DMS79 (cell line): ENCODE measurements at regions not wholly inside any gene's neighbourhood (a gene's known extent, or its start where the extent isn't known, plus 50 kb on each side); places are given as distances from the start of the nearest gene placed in this dataset.

Experiments
- DNase-seq: peaks from one replicate; lab custom pipeline; 2025; lab: John Stamatoyannopoulos, UW

GRCh38 chr4:144463896-144464295 is 182.1 kb upstream of the HHIP start:
- DNase-seq = no peak

- no peak for DNase-seq
Observed at GRCh38 chr4:144465546-144465945, 180.4 kb upstream of the HHIP start.

- no peak for DNase-seq
Observed at GRCh38 chr4:144480068-144480467, 165.9 kb upstream of the HHIP start.

- no peak for DNase-seq
Observed at GRCh38 chr4:144489831-144490230, 156.1 kb upstream of the HHIP start.

- DNase-seq = no peak
Observed at GRCh38 chr4:144494280-144494679, 151.7 kb upstream of the HHIP start.

GRCh38 chr4:144495944-144496343 is 150.0 kb upstream of the HHIP start:
- no peak for DNase-seq

GRCh38 chr4:144499777-144500176 is 146.2 kb upstream of the HHIP start:
- DNase-seq = no peak

GRCh38 chr4:144501231-144501780 is 144.7 kb upstream of the HHIP start:
- DNase-seq = no peak

- DNase-seq = no peak
Observed at GRCh38 chr4:144504883-144505282, 141.1 kb upstream of the HHIP start.

GRCh38 chr4:144507311-144508101 is 138.4 kb upstream of the HHIP start:
- DNase-seq = no peak

- DNase-seq = no peak
Observed at GRCh38 chr4:144509088-144510015, 136.6 kb upstream of the HHIP start.

GRCh38 chr4:144514736-144515135 is 131.2 kb upstream of the HHIP start:
- no peak for DNase-seq

GRCh38 chr4:144518181-144518895 is 127.6 kb upstream of the HHIP start:
- DNase-seq = no peak

GRCh38 chr4:144531841-144532240 is 114.1 kb upstream of the HHIP start:
- no peak for DNase-seq

- no peak for DNase-seq
Observed at GRCh38 chr4:144547678-144548298, 98.2 kb upstream of the HHIP start.

GRCh38 chr4:144556636-144557035 is 89.3 kb upstream of the HHIP start:
- no peak for DNase-seq

- DNase-seq = no peak
Observed at GRCh38 chr4:144557404-144557803, 88.6 kb upstream of the HHIP start.

- DNase-seq = no peak
Observed at GRCh38 chr4:144562019-144562705, 83.8 kb upstream of the HHIP start.

- DNase-seq = no peak
Observed at GRCh38 chr4:144564358-144564757, 81.6 kb upstream of the HHIP start.

GRCh38 chr4:144565527-144566195 is 80.3 kb upstream of the HHIP start:
- DNase-seq = no peak
